ENCODE measurements at regions not wholly inside any gene's neighbourhood (a gene's known extent, or its start where the extent isn't known, plus 50 kb on each side); places are given as distances from the start of the nearest gene placed in this dataset.
"Not testable (repeated sequence)": the region's sequence is repeated elsewhere in the genome, so short reads cannot be mapped to it uniquely, and the experiment has no call there.

DNA sequence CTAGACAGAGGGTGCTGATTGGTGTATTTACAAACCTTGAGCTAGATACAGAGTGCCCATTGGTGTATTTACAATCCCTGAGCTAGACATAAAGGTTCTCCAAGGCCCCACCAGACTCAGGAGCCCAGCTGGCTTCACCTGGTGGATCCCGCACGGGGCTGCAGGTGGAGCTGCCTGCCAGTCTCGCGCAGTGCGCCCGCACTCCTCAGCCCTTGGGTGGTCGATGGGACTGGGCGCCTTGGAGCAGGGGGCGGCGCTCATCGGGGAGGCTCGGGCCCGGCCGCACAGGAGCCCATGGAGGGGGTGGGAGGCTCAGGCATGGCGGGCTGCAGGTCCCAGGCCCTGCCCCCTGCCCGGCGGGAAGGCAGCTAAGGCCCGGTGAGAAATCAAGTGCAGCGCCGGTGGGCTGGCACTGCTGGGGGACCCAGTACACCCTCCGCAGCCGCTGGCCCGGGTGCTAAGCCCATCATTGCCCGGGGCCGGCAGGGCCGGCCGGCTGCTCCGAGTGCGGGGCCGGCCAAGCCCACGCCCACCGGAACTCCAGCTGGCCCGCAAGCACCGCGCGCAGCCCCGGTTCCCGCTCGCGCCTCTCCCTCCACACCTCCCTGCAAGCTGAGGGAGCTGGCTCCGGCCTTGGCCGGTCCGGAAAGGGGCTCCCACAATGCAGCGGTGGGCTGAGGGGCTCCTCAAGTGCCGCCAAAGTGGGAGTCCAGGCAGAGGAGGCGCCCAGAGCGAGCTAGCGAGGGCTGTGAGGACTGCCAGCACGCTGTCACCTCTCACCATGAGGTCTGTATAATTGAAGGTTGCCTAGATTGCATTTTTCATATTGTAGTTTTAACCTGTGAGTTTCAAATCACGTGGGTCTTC lies 765.4 kb downstream of the TAF11L14 start:
- TF ChIP-seq, protein P1, sequence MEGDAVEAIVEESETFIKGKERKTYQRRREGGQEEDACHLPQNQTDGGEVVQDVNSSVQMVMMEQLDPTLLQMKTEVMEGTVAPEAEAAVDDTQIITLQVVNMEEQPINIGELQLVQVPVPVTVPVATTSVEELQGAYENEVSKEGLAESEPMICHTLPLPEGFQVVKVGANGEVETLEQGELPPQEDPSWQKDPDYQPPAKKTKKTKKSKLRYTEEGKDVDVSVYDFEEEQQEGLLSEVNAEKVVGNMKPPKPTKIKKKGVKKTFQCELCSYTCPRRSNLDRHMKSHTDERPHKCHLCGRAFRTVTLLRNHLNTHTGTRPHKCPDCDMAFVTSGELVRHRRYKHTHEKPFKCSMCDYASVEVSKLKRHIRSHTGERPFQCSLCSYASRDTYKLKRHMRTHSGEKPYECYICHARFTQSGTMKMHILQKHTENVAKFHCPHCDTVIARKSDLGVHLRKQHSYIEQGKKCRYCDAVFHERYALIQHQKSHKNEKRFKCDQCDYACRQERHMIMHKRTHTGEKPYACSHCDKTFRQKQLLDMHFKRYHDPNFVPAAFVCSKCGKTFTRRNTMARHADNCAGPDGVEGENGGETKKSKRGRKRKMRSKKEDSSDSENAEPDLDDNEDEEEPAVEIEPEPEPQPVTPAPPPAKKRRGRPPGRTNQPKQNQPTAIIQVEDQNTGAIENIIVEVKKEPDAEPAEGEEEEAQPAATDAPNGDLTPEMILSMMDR (IDR thresholded peaks at IDR 0.05), result not testable (repeated sequence)
- TF ChIP-seq POLR2A (IDR thresholded peaks at IDR 0.05), result not testable (repeated sequence)
